HG02870 (cell line): ENCODE measurements at regions not wholly inside any gene's neighbourhood (a gene's known extent, or its start where the extent isn't known, plus 50 kb on each side); places are given as distances from the start of the nearest gene placed in this dataset.
"Not testable (repeated sequence)": the region's sequence is repeated elsewhere in the genome, so short reads cannot be mapped to it uniquely, and the experiment has no call there.

Source experiments
- ATAC-seq: cut with Tn5 transposase; IDR thresholded peaks from one replicate; pipeline ENCODE4 v1.9.1; 2021; ENCODE audit warnings: mild to moderate bottlenecking, moderate library complexity; ENCODE audit not compliant: unreplicated experiment

- no peak for ATAC-seq
Measured at GRCh38 chr6:6474170-6474920, 114.2 kb upstream of the LY86 start.

GRCh38 chr6:6479785-6480184 lies 108.7 kb upstream of the LY86 start:
- no peak for ATAC-seq

- no peak for ATAC-seq
Measured at GRCh38 chr6:6482256-6482655, 106.3 kb upstream of the LY86 start.

GRCh38 chr6:6483168-6483567 lies 105.4 kb upstream of the LY86 start:
- ATAC-seq: no peak

DNA sequence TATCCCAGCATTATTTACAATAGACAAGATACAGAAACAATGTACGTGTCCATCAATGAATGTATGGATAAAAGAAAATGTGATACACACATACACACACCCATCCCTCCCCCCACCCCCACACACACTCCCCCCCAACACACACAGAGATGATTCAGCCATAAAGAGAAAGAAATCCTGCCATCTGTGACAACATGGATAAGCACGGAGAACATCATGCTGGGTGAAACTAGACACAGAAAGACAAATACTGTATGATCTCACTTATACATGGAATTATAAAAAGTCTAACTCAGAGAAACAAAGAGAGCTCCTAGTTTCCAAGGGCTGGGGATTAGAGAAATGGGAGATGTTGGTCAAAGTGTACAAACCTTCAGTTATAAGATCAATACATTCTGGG lies 104.8 kb upstream of the LY86 start:
- ATAC-seq: no peak

DNA sequence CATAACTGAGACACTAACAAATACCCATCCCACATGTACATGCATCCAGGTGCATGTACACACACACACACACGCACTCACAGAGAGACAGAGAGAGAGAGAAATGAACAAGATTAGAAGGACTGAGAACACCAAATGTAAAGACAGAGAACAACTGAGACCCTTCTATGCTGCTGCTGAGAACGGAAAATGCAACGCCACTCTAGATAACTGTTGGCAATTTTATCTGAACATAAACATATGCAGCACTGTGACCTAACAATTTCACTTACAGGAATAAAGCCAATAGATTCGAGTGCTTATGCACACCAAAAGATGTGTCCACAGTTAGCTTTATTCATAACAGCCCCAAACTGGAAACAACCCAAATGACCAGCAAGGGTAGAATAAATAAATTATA lies 103.8 kb upstream of the LY86 start:
- ATAC-seq: no peak

DNA sequence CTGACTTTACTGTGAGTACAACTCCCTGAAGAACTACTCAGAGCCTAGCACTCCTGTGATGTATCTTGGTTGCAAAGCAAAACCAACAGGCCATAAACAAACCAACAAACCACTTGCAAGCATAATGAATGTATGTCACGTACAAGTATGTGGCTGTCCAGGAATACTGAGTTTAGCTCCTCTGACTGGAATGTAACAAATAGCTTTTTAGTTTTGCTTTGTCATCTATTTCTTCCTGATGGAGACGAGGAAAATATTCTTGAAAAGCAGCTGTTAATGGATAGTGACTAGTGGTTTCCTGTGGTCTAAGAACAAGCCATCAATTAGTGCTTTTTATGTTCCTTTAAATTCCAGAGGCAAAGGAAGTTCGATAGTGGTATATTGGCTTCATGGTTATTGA lies 101.9 kb upstream of the LY86 start:
- ATAC-seq: no peak

- no peak for ATAC-seq
Measured at GRCh38 chr6:6491761-6492160, 96.8 kb upstream of the LY86 start.

DNA sequence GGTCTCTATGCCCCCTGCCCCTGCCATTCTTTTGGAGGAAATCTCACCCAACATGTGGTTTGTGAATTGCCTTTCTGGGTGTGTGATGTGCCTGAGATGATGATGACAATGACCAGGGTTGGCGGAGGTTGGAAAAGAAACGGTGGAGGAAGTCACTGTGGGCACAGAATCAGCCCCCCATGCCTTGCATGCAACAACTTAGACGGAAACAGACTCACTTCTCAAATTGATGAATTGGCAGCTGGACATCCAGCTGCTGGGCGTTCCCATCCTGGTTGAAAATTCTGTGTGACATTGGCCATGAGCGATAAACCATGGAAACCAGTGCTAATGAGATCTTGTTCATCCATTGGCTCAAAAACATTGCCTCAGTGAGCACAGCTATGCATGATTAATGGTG lies 95.8 kb upstream of the LY86 start:
- no peak for ATAC-seq

GRCh38 chr6:6494139-6494538 lies 94.4 kb upstream of the LY86 start:
- ATAC-seq: not testable (repeated sequence)

DNA sequence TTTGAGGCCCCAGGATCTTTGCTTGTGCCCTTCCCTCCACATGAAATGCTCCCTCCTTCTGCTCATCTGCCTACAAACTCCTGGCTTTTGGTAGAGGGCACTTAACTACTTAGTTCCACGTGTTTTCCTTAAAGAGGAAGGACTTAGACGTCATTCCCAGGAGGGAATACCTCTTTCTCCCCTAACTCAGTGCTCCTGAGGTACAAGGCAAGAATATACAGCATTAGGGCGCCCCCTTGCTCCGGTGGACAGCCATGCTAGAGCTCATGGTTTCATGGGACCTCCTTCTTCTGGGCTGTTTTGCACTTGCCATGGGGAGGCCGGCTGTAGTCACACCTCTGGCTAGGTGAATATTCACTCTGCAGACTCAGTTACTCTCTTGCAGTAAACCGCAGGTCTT lies 93.8 kb upstream of the LY86 start:
- no peak for ATAC-seq

DNA sequence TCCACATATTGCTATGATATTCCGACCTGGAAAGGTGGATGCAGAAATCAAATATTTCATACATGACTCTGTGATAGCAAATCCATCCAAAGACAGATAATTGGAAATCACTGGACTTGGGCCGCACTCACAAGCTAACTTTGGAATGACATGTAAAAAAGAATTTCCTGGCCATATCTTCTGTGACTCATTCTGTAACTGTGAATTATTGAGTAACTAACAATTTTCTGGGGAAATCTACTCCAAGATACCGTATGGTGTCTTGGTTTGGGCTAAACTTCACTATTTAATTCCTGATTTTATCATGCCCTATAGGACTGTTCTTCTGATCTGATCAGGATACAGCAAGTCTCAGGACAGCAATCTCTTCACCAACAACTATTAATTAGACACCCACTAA lies 92.7 kb upstream of the LY86 start:
- ATAC-seq: no peak

DNA sequence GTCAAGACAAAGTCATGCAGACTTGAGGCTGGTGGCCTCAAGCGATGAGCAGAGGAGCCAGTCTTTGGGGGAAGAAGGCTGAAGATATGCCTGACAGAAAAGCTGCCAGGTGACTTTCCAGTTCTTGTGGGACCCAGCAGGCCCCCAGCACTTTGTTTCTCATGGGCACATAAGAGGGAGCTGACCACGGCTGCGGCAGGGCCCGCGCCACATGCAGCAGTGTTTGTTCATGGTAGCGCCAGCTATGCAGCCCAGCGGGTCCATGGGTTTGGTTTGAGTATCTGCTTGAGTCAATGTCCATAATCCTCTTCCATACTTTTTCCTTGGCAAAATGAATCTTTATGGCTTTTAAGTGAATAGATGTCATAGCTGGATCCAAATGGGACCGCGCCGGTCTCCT lies 91.0 kb upstream of the LY86 start:
- ATAC-seq: no peak

DNA sequence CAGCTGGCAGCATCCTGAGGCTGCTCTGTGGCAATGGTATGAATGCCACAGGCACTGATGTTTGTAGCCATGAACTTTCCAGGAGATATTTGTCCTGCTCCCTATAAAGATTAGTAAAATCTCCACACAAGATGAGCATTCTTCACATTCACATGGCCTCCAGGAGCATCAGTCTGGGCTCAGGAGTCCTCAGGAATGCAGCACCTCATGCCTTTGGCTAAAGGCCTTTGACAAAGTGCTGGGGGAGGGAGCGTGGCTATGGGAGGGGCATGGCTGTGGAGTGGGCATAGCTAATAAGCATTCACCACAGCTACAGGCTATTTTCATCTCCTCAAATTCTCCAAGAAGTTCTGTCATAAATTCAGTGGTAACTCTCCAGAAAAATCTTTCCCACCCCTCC lies 90.5 kb upstream of the LY86 start:
- ATAC-seq: no peak

GRCh38 chr6:6503191-6503590 lies 85.3 kb upstream of the LY86 start:
- ATAC-seq: no peak

GRCh38 chr6:6505111-6505510 lies 83.4 kb upstream of the LY86 start:
- no peak for ATAC-seq

DNA sequence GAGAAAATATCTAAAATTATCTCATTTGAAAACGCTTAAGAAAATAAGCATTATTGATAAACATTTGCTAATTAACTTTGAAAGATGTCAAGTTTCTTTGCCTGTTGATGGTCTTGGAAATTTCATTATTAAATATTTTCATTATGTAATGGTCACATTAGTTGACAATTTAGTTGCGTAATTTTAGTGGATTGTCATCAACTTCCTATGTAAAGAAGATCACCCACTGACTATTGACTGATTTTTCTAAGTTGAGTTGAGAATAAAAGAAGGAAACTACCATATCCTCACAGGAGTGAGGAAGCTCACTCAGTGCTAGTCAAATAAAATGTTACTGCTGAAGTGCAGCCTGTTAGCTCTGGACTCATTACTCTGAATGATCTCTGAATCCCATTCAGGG lies 79.9 kb upstream of the LY86 start:
- ATAC-seq: no peak

DNA sequence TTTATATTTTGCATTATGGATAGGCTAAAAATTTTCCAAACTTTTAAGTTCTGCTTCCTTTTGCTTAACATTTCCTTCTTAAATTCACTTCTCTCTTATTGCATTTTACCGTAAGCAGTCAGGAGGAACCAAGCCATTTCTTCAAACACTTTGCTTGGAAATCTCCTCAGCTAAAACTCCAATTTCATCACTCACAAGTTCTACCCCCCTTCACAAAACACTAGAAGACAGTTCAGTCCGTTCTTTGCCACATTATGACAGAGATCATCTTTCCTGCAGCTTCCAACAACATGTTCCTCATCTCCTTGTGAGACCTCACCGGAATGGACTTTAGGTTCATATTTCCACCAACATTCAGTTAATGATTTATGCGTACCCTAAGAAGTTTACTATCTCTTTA lies 79.2 kb upstream of the LY86 start:
- ATAC-seq: no peak

- ATAC-seq: no peak
Measured at GRCh38 chr6:6512711-6513110, 75.8 kb upstream of the LY86 start.

GRCh38 chr6:6515691-6516607 lies 72.6 kb upstream of the LY86 start:
- ATAC-seq: peak; percentile 82

DNA sequence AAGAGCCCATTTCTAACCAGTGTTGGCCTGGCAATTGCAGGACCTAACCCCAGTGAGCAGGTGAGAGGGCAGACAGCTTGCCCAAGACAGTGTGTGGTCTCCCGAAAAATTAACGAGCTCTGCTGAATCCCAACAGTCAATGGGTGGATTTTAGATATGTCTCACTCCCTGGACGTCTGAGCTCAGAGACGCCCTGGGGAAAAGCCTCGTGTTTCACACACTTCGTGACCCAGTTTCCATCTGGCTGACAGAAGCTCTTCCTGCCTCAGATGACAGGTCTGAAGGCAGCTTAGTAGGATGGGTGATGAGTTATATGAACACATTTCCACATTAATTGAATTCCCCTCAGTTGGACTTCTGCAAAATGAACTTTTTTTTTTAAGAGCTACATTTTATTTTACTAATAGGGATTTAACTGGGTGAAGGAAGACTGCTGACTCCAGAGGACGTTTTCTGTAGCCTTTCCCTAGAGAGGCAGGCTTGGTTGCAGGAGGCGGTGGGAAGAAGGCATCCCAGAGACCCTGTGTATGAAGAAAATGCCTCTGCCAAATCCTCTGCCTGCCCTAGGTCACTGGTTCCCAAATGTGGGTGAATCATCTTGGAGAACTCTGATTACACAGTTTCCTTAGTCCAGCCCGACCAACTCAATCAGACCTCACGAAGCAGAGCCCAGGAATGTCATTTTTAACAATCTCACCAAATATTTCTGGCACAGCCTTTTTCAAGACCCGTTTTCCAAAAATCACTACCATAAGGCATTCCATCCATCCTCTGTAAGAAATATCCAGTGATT lies 71.7 kb upstream of the LY86 start:
- no peak for ATAC-seq
